ENCODE measurements at regions not wholly inside any gene's neighbourhood (a gene's known extent, or its start where the extent isn't known, plus 50 kb on each side); places are given as distances from the start of the nearest gene placed in this dataset.

DNA sequence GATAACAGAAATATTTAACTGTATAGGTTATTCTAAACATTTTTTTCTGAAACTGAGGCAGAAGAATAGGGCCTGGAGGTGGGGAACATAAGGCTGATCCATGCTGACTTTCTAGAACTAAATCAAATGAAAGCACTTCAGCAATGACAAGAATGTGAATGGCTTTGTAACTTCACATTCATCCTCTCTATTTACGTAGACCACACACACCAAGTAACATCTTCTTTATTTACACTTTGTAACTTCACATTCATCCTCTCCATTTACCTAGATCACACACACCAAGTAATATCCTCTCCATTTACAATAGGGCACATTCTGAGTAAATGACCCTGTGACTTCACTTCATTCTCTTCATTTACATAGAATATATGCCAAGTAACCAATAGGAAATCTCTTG, 251.8 kb upstream of the CDH9 start:
- TF ChIP-seq, protein P1, sequence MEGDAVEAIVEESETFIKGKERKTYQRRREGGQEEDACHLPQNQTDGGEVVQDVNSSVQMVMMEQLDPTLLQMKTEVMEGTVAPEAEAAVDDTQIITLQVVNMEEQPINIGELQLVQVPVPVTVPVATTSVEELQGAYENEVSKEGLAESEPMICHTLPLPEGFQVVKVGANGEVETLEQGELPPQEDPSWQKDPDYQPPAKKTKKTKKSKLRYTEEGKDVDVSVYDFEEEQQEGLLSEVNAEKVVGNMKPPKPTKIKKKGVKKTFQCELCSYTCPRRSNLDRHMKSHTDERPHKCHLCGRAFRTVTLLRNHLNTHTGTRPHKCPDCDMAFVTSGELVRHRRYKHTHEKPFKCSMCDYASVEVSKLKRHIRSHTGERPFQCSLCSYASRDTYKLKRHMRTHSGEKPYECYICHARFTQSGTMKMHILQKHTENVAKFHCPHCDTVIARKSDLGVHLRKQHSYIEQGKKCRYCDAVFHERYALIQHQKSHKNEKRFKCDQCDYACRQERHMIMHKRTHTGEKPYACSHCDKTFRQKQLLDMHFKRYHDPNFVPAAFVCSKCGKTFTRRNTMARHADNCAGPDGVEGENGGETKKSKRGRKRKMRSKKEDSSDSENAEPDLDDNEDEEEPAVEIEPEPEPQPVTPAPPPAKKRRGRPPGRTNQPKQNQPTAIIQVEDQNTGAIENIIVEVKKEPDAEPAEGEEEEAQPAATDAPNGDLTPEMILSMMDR (IDR thresholded peaks at IDR 0.05; ENCODE audit: insufficient read depth, low read length), result no peak
- TF ChIP-seq, protein P2, sequence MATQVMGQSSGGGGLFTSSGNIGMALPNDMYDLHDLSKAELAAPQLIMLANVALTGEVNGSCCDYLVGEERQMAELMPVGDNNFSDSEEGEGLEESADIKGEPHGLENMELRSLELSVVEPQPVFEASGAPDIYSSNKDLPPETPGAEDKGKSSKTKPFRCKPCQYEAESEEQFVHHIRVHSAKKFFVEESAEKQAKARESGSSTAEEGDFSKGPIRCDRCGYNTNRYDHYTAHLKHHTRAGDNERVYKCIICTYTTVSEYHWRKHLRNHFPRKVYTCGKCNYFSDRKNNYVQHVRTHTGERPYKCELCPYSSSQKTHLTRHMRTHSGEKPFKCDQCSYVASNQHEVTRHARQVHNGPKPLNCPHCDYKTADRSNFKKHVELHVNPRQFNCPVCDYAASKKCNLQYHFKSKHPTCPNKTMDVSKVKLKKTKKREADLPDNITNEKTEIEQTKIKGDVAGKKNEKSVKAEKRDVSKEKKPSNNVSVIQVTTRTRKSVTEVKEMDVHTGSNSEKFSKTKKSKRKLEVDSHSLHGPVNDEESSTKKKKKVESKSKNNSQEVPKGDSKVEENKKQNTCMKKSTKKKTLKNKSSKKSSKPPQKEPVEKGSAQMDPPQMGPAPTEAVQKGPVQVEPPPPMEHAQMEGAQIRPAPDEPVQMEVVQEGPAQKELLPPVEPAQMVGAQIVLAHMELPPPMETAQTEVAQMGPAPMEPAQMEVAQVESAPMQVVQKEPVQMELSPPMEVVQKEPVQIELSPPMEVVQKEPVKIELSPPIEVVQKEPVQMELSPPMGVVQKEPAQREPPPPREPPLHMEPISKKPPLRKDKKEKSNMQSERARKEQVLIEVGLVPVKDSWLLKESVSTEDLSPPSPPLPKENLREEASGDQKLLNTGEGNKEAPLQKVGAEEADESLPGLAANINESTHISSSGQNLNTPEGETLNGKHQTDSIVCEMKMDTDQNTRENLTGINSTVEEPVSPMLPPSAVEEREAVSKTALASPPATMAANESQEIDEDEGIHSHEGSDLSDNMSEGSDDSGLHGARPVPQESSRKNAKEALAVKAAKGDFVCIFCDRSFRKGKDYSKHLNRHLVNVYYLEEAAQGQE (IDR thresholded peaks at IDR 0.05; ENCODE audit: insufficient replicate concordance, low read depth), result no peak
- TF ChIP-seq POLR2AphosphoS5 (IDR thresholded peaks at IDR 0.05; ENCODE audit: low read depth), result no peak
- no peak for TF ChIP-seq GABPA (IDR thresholded peaks at IDR 0.05; ENCODE audit: low read depth)
- no peak for TF ChIP-seq SPI1 (IDR thresholded peaks at IDR 0.05; ENCODE audit: borderline replicate concordance, low read depth)

Measured in HL-60 (cell line).